NCI-H2196 (cell line): ENCODE measurements at regions not wholly inside any gene's neighbourhood (a gene's known extent, or its start where the extent isn't known, plus 50 kb on each side); places are given as distances from the start of the nearest gene placed in this dataset.

Experiments
- DNase-seq: peaks from one replicate; lab custom pipeline; 2025; ENCODE audit not compliant: unreplicated experiment; lab: John Stamatoyannopoulos, UW

DNA sequence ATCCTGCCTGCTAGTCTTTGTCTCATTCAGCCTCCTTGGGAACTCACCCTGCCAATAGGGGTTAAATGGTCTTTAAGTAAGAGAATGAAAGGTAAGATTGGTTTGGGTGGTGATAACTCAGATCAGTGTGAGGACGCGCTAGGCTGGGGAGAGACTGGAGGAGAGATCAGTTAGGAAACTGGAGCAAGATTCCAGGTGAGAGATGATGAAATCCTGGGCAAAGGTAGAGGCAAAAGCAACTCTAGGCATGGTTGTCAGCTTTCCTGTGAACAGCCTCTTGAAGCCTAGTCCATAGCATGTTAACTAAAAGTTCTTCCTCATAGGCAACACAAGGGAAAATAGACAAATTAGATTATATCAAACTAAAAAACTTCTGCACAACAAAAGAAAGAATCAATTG is 145.2 kb upstream of the ANKRD28 start:
- DNase-seq, result no peak

DNA sequence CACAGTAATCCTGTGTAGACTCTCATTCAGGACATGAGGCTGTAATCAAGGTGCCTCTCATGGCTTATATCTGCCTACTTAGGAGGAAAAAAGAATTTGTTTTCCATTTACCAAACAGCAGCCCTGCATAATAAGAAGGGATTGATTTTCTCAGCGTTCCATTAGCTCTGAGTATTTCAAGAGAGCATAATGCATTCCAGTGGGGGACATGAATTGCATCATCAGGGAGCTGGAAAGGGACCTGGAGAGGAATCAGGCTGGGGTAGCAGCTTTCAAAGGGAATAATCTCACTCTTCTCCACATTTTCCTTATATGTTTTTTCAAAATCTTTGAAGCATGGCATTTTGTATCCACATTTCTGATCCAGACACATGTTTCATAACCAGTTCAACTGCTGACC is 150.6 kb upstream of the ANKRD28 start:
- no peak for DNase-seq

DNA sequence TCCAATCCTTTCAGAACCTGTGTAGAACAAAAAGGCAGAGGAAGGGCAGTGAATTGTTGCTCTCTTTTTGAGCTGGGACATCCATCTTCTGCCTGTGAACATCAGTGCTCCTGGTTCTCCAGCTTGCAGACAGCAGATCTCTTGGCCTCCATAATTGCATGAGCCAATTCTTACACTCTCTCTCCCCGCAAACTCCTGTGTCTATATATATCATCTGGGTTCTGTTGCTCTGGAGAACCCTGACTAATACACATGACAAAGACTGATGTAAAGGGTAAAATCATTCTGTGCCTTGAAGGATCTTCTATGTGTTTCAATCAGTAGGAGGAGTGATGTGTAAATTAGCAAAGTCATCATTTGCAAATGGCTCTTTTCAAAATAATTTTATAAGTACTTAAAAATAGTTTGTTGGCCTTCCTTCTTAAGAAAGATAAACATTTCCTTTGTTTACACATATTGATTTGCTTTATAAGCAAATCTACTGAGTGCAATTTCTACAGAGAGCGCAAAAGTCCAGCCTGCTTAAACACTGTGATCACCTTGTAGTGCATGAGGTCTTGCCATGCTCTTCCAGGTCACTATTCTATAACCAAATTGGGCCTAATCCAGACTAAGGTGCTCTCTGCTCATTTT is 154.9 kb upstream of the ANKRD28 start:
- DNase-seq, result no peak

DNA sequence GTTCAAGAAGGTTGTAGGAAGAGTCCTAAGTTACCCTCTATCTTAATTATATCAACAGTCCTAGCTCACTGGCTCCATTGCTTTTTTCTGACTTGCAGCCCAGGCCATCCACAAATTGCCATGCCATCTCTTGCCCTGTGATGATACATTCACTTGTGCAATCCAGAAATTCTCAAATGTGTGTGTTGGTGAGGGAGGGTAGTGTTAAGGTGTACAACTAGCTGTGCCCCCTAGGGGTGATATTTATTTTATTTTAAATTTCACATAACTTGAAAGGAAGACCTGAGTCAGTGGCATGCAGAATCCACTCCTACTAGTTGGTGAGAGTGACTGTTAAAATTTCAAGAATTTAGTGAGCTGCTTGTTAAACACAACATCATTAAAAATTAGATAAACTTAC is 156.1 kb upstream of the ANKRD28 start:
- DNase-seq, result no peak

DNA sequence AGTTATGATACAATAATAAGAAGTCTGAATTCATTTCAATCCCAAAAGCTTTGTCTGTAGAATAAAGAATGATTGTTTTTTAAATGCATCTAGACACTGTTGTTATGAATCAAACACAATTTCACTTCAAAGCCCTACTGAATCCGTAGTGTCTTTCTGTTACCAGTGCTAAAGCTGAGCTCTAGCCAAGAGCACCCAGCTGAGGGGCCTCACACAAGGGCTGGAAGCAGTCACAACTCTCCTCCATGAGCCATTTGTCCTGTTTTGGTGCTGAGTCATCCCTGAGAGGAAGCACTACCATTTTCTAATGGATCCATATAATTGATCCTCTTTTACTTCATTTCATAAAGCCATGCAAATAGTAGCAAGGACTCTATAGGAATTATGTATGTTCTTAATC is 158.2 kb upstream of the ANKRD28 start:
- no peak for DNase-seq

DNA sequence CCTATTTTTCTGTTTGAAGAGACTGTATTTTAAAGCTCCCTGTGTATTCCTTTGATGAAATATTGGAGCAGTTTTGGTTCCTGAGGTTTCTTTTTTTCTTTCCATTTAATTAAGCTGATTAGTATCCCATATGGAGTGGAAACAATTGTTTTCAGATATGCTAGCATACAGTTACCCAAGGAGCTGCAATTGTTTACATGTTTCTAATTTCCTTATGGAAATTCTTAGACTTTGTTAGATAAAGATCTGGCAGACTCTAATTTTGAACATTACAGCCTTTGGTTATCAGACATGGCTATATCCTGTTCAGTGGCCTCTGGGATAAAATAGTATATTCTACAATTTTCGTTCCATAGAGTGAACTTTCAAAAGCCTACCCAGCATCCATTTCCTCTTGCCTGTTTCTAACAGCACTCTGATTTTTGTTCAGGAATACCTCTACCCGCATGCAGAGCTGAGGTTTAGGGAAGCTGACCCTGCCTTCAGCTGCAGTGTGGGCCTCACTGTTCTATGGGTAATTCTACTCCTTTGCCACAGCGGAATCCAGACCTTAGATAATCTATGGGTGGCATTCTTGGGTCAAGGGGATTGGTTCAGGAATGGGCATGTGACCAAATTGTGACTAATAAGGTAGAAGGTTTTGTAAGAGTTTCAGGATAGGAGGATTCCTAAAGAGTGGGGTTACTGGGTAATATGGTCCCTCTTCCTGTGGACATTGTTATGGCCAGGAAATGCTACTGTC is 161.1 kb upstream of the ANKRD28 start:
- no peak for DNase-seq

DNA sequence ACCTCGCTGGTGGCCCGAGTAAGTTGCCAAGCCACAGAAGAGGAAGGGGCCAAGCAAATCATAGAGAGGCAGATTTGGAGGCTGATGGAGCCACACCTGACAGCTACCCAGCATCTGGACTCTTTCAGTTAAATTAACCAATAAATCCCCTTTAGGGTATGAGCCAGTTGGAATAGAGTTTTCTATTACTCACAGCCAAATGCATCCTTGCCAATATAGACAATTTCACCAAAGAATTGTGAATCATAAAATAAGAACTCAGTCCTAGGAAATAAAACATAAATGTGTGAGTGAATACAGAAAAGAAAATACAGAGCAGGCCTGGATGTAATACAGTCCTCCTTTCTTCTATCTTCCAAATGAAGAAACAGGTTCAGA is 161.6 kb upstream of the ANKRD28 start:
- no peak for DNase-seq

DNA sequence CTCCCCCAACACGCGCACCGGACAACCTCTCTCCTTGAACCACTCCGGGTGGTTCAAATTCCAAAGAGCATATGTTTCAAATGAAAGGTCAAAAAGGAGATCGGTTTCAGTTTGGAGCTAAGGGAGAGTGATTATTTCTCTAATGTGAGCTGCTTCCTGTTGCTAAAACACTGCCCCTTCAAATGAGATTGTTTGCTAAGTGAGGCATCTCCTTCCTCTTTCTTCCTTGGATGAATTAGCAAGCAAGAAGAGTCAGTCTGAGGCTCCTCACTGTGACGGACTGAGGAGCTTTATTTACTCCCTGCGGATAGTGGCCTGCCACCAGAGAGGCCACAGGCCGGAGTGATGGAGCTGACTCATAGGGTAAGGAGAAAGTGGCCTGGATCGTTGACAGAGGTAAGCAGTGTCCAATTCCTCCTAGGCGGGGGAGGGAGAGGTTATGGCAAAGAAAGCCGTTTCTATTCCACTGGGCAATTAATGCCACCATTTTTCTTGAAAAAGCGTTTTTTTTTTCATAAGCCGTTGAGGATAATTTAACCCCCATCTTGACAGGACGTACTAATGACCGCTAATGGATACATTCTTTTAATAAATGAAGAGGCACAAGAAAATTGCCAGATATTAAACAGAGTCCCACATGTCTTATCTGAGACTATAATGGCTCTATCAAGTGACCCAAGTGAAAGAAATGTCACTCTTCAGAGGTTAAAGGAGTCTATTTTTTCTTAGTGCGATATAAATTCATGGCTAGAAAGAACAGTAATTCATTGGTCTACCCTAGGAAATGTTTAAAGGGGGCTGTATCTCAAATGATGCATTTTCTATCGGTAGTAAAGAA is 167.0 kb upstream of the ANKRD28 start:
- no peak for DNase-seq

DNA sequence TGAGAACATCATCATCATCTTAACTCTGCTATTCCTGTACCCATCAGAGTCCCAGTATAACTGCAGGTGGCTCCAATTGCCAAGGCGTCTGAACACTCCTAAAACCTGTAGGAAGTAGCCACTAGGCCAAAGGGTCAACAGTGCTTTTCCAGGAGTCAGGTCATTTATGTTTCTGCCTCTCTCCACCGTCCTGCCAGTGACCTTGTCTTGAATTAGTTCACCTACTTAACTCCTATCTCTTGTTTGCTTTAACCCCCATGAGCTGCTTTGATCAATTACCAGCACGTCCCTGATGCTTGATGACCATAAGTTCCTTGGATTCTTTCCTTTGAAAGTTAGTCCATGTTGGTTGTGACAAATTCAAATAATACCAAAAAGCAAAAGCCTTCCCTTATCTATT is 169.8 kb upstream of the ANKRD28 start:
- DNase-seq, result no peak

DNA sequence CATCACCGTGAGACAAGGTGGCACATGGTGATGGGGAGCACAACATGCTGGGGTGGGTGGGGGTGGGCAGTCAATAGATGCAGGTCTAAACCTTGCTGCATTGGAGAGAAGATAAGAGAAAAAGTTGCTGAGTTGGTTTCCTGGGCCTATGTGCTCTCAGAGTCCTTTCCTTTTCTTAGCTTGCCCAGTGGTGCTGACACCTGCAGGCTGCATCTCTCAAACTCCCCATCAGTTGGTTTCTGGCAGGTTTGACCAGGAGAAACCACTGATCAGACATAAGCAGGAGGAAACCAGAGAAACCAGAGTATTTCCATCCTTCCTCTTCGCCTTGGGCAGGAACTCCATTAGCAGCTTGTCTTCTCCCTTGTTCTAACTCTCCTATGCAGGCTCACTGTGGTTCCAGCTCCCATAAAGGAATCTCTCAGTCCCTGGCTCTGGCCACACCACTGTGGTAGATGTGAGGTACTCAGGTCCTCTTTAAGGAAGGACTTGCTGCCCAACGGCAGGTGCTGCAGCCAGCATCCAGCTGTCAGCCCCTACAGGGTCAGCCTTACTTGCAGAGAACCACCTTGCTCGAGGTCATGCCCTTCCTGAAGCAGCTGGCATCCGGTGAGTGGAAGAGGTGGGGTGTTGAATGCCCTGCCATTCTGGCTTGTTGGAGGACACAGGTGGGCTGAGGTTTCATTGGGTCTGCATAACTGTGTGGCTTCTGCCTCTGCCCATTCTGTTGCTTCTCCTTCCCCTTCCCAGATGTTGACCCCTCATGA is 172.3 kb upstream of the ANKRD28 start:
- no peak for DNase-seq

DNA sequence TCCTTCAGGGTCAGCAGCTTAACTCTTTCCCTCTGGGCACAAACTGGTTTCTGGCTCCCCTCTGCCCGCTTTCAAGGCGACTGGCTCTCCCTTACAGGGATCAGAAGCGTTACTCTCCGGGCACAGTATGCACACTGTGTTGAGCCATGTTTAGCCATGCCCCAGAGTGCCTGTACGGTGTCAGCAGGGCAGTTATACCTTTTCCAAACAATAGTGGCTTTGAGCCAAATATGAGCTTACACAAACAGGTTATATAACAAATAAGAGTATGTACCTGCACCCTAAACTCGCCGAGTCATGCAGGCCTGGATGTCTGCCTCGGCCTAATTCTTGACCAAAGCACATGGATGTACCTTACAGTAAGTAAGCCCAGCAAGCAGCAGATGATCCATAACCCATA is 175.6 kb upstream of the ANKRD28 start:
- no peak for DNase-seq

DNA sequence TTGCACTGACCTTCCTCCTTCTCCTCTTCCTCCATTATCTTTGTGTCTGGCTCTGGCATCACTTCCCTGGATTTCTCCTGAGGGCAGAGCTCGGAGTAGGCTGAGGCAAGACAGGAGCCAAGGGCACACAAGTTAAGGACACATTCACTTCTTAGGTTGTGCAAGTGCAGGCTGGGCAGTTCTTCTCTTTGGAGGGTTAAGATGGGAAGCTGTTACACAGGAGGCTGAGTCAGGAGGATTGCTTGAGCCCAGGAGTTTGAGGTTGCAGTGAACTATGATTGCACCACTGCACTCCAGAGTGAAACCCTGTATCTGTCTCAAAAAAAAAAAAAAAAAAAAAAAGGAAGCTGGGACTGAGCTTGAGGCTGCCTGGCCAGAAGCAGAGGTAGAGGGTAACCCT is 176.2 kb upstream of the ANKRD28 start:
- no peak for DNase-seq

DNA sequence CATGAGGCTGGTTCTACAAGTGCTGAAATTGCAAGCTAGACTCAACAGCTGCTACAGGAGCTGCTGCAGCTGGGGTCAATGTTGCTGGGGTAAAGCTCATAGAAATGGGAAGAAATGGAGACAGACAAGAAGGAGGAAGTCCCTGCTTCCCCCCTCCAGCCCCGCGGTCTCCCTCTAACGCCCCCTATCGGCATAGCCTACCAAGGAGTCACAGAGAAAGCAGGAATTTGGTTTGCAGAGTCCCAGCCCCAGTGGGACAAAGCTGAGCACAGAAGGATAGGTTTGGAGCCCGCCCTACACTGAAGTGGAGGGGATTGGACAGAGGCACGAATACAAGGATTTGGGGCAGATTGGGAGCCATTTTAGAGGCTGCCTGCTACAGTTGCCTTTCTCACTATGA is 176.9 kb upstream of the ANKRD28 start:
- no peak for DNase-seq

DNA sequence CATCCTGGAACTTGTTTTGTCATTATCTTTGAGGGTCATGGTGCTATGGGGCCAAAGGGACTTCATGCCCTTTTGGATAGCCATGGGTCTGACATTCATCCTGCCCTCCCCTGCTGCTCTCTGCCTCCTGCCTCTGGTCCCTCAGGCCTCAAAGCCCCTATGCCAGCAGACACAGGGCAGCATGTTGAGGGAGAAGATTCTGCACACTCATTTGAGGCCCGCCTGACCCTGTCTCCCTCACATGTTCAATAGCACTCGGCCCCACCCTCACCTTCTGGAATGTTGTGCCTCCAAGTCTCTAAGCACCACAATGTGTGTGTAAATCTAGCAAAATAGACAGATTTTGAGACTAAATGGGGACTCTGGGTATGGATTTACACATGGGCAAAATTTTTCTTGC is 178.7 kb upstream of the ANKRD28 start:
- DNase-seq, result no peak

DNA sequence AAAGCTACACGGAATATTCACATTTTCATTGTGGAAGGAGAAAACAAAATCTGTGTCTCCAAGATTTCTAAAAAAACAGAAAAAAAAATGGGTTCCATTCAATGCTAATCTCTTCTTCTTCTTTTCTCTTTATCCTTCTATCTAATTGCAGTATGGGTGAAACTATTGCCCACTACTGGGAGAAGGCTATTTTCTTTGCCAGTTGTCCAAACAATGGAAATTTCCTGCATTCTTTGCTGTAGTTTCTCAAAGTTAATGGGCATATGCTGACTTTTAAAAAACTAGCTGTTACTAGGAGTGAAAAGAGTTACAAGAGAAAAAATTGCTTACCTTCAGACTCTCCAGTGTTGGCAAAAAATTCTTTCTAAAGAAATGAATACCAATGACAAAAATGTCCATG is 179.3 kb upstream of the ANKRD28 start:
- DNase-seq, result no peak

DNA sequence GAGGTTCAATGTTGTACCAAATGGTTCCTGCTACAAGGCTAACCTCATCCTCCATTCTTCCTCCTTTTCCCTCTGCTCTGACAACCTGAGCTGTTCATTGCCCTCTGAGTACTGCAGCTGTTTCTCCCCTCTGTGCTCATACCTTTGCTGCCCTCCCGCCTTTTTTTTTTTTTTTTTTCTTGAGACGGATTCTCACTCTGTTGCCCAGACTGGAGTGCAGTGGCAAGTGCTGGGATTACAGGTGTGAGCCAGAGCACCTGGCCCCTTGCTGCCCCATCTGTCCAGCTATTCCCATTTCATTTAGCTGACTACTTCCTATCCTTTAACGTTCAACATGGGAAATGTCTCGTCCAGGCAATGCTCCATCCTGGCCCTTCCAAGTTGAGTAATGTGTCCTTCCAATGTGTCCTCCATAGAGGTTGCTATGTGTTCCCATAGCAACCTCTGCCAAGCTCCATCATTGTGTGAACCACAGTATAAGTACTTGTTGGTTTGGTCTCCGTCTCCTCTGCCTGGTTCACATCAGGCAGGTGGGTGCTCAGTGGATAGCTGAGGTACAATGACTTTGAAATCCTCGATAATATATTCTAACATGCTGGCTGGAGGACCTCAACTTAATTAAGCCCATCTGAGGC is 179.9 kb upstream of the ANKRD28 start:
- no peak for DNase-seq

DNA sequence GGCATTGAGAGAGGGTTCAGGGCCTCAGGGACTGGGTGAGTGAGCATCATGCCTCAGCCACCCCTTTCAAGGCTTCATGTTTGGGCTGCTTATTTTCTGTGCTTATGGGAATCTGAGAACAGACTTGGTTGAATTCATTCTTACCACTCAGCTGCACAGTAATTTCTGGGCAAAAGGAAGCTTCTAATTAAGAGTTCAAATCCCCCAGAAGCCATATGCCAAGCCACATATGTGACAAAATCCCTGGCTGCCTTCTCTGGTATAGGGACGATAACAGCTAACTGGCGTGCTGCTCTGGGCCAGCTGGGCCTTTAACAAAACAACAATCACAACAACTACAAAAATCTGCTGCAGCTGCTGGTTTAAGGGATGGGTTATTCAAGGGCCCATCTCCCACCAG is 181.0 kb upstream of the ANKRD28 start:
- DNase-seq, result no peak

DNA sequence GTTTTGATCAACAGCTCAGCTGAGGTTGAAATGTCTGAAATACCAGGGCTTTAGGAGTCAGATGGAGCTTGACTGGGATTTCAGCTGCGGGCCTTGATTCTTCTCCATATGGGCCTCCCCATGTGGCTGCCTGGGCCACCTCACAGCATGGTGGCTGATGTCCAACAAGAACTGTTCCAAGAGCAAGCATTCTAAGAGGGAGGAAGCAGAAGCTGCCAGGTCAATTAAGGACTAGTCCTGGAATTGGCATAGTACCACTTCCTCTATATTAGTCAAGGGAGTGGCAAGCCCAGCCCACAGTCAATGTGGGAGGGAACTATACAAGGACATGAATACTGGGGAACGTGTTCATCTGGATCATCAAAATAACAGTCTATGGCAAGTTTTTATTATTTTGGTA is 181.7 kb upstream of the ANKRD28 start:
- no peak for DNase-seq

DNA sequence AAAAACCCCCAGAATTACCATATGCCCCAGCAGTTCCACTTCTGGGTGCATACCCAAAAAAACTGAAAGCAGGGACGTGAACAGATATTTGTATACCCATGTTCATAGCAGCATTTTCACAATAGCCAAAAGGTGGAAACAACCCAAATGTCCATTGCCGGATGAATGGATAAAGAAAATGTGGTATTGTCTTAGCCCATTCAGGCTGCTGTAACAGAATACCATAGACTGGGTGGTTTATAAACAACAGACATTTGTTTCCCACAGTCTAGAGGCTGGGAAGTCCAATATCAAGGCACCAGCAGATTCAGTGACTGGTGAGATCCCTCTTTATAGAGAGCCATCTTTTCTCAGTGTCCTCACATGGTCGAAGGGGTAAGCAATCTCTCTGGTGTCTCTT is 182.1 kb upstream of the ANKRD28 start:
- DNase-seq, result no peak

DNA sequence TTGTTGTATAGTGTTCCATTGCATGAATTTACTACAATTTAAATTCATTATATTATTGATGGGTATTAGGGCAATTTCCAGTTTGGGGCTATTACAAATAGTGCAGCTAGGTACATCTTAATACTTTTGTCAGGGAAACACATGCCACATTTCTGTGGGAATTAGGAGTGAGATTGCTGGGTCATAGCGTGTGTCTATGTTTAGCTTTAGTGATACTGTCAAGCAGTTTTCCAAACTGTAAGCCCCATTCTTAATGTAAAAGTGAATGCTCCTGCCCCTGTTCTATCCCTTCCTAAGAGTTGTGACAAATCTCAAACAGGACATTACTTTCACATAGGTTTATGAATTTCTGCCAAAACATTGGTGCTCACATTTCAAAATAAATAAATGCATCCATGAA is 184.5 kb upstream of the ANKRD28 start:
- no peak for DNase-seq

DNA sequence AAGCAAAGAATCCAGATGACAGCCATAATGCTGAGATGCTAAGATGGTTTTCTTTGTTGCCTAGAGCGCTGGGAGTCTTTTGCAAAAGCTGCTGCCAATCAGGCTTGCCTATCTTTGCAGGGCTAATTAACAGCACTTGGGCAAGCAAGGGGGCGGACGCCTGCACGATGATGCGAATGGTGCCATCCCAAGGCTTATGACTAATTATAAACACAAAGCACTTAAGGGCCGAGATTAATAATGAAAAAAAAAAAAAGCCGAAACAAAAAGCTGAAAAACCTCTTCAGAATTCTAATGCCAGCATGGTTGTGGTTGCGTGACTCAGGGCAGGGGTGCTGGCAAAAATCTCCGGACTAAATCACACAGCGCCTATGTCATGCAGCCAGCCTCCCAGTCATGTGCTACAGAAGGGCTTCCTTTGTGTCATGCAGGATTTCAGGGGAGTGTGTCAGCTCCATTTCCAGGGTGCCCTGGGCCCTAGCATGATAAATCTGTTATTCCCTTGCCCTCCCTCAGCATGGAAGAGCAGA is 185.0 kb upstream of the ANKRD28 start:
- DNase-seq, result no peak
